WI38 (cell line): ENCODE measurements at regions not wholly inside any gene's neighbourhood (a gene's known extent, or its start where the extent isn't known, plus 50 kb on each side); places are given as distances from the start of the nearest gene placed in this dataset.
"Not testable (repeated sequence)": the region's sequence is repeated elsewhere in the genome, so short reads cannot be mapped to it uniquely, and the experiment has no call there.

Experiments used
- H3K4me3 ChIP-seq: 2 replicates; pipeline ENCODE4 v1.5.1; 2011; ENCODE audit warnings: low read depth, mild to moderate bottlenecking, control low read depth, low read length
- TF ChIP-seq, protein P1 (sequence below): IDR thresholded peaks from 2 replicates; pipeline ENCODE4 v1.5.1; 2012; ENCODE audit warnings: low read depth, mild to moderate bottlenecking, control low read depth, low read length

GRCh38 chr20:51131811-51132210 is 108.9 kb upstream of the KCNG1 start:
- TF ChIP-seq, protein P1, sequence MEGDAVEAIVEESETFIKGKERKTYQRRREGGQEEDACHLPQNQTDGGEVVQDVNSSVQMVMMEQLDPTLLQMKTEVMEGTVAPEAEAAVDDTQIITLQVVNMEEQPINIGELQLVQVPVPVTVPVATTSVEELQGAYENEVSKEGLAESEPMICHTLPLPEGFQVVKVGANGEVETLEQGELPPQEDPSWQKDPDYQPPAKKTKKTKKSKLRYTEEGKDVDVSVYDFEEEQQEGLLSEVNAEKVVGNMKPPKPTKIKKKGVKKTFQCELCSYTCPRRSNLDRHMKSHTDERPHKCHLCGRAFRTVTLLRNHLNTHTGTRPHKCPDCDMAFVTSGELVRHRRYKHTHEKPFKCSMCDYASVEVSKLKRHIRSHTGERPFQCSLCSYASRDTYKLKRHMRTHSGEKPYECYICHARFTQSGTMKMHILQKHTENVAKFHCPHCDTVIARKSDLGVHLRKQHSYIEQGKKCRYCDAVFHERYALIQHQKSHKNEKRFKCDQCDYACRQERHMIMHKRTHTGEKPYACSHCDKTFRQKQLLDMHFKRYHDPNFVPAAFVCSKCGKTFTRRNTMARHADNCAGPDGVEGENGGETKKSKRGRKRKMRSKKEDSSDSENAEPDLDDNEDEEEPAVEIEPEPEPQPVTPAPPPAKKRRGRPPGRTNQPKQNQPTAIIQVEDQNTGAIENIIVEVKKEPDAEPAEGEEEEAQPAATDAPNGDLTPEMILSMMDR = no peak
- no peak overlapping the region for H3K4me3 ChIP-seq

DNA sequence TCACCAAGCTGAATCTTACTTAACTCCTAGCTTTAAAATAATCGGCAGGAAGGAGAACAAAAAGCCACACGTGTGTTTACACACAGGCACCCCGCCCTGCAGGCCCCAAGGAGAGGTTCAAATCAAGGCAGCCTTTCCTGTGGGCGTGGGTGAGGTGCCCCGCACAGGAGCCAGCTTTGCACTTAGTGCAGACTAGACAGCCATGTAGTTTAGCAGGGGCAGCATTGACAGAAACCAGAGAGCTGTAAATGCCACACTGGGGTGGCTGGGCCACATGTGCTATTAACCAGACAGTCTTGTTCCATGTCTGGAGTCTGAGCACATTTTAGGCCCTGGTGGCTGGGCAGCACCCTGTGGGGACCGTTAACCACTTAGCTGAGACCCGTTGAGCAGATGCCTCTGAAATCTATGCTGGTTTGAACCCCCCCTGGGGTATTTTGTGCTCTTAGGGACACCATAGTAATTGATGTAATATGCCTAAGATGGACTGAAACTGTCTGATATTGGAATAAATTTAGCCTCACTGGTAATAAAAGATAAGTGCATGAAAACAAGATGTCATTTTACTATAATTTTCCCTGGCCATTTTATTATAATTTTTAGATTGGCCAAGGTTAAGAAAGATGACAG is 106.4 kb upstream of the KCNG1 start:
- TF ChIP-seq, protein P1 = no peak
- no peak overlapping the region for H3K4me3 ChIP-seq

- TF ChIP-seq, protein P1 = no peak
These were observed 105.3 kb upstream of the KCNG1 start for GRCh38 chr20:51128198-51128597.

GRCh38 chr20:51127713-51128112 is 104.8 kb upstream of the KCNG1 start:
- TF ChIP-seq, protein P1 = no peak

More at GRCh38 chr20:51128198-51128597, 105.3 kb upstream of the KCNG1 start:
- no peak overlapping the region for H3K4me3 ChIP-seq

GRCh38 chr20:51126337-51126736 is 103.4 kb upstream of the KCNG1 start:
- TF ChIP-seq, protein P1 = no peak
- no peak overlapping the region for H3K4me3 ChIP-seq

More at GRCh38 chr20:51127713-51128112, 104.8 kb upstream of the KCNG1 start:
- no peak overlapping the region for H3K4me3 ChIP-seq

GRCh38 chr20:51125780-51126179 is 102.9 kb upstream of the KCNG1 start:
- TF ChIP-seq, protein P1 = no peak
- H3K4me3 ChIP-seq = no peak overlapping the region

- TF ChIP-seq, protein P1 = no peak
- H3K4me3 ChIP-seq = no peak overlapping the region
These were observed 102.2 kb upstream of the KCNG1 start for GRCh38 chr20:51125105-51125504.

- H3K4me3 ChIP-seq = not testable (repeated sequence)
These were observed 101.0 kb upstream of the KCNG1 start for GRCh38 chr20:51123887-51124286.
